ENCODE measurements at regions not wholly inside any gene's neighbourhood (a gene's known extent, or its start where the extent isn't known, plus 50 kb on each side); places are given as distances from the start of the nearest gene placed in this dataset.
"Not testable (repeated sequence)": the region's sequence is repeated elsewhere in the genome, so short reads cannot be mapped to it uniquely, and the experiment has no call there.

- TF ChIP-seq POLR2AphosphoS5, POLR2A (IDR thresholded peaks at IDR 0.05): not testable (repeated sequence)
These were observed 55.6 kb upstream of the SIRPA start for GRCh38 chr20:1839376-1840317.
